C4-2B (cell line): ENCODE measurements at regions not wholly inside any gene's neighbourhood (a gene's known extent, or its start where the extent isn't known, plus 50 kb on each side); places are given as distances from the start of the nearest gene placed in this dataset.
"Not testable (repeated sequence)": the region's sequence is repeated elsewhere in the genome, so short reads cannot be mapped to it uniquely, and the experiment has no call there.

Source experiments
- CTCF ChIP-seq: fragments of 450-650 bp; conservative IDR thresholded peaks from 2 replicates; pipeline ENCODE4 v1.5.1; 2017; ENCODE audit warnings: mild to moderate bottlenecking
- ZFX ChIP-seq: fragments of 450-650 bp; IDR thresholded peaks from 2 replicates; pipeline ENCODE4 v1.6.1; 2017

GRCh38 chr10:22120072-22120471 is 97.7 kb downstream of the EBLN1 start:
- not testable (repeated sequence) for TF ChIP-seq CTCF, ZFX
